Calu3 (cell line): ENCODE measurements at regions not wholly inside any gene's neighbourhood (a gene's known extent, or its start where the extent isn't known, plus 50 kb on each side); places are given as distances from the start of the nearest gene placed in this dataset.

Source experiments
- BruUV-seq: library from RNA; stranded (reverse); fragments of 400-500 nt; replicated peaks from 2 replicates; lab custom pipeline; 2021; lab: Mats Ljungman, UMichigan
- CTCF ChIA-PET: fragments of 300-600 bp; sonication (Branson Sonifier 250); formaldehyde crosslinking; loops from one replicate; lab custom pipeline; 2022; ENCODE audit warnings: antibody characterized with exemption; lab: Charles Lee
- DNase-seq: peaks from one replicate; pipeline ENCODE4 v3.0.0; 2022
- H3K27ac Mint-ChIP-seq: one replicate; pipeline ENCODE4 v1.8.0; 2022; ENCODE audit warnings: mixed read lengths; ENCODE audit not compliant: unreplicated experiment
- H3K27me3 Mint-ChIP-seq: one replicate; pipeline ENCODE4 v1.8.0; 2022; ENCODE audit warnings: mixed read lengths; ENCODE audit not compliant: unreplicated experiment
- H3K36me3 Mint-ChIP-seq: one replicate; pipeline ENCODE4 v1.8.0; 2022; ENCODE audit warnings: mild to moderate bottlenecking, moderate library complexity, mixed read lengths; ENCODE audit not compliant: insufficient read depth, unreplicated experiment
- H3K4me1 Mint-ChIP-seq: one replicate; pipeline ENCODE4 v1.8.0; 2022; ENCODE audit warnings: mild to moderate bottlenecking, low read depth, mixed read lengths; ENCODE audit not compliant: unreplicated experiment
- H3K4me3 Mint-ChIP-seq: one replicate; pipeline ENCODE4 v1.8.0; 2022; ENCODE audit warnings: mild to moderate bottlenecking, low read depth, moderate library complexity, mixed read lengths; ENCODE audit not compliant: unreplicated experiment
- H3K9me3 Mint-ChIP-seq: one replicate; pipeline ENCODE4 v1.8.0; 2022; ENCODE audit warnings: low read depth, mixed read lengths; ENCODE audit not compliant: unreplicated experiment
- intact Hi-C: fragments of 100-400 bp; cut with micrococcal nuclease; formaldehyde crosslinking; loops from one replicate; pipeline ENCODE4 v1.10.0; 2022; ENCODE audit not compliant: unreplicated experiment
- TF ChIP-seq, protein P1 (sequence below): fragments of 200-600 bp; IDR thresholded peaks from one replicate; pipeline ENCODE4 v1.8.0; 2022; ENCODE audit warnings: antibody characterized with exemption; ENCODE audit not compliant: unreplicated experiment

- no TSS peak for BruUV-seq
- intact Hi-C loops = no loop called here
- Mint-ChIP-seq H3K9me3 (peaks cover 7% of the 10 kb centered on the region), H3K27me3 (no peaks in the 10 kb centered on the region), H3K4me1 (no peaks in the 10 kb centered on the region), H3K4me3 (no peak overlapping the region), H3K36me3 (no peaks in the 10 kb centered on the region), H3K27ac (no peak overlapping the region)
- CTCF ChIA-PET = no interaction called here
- DNase-seq = no peak
- TF ChIP-seq, protein P1, sequence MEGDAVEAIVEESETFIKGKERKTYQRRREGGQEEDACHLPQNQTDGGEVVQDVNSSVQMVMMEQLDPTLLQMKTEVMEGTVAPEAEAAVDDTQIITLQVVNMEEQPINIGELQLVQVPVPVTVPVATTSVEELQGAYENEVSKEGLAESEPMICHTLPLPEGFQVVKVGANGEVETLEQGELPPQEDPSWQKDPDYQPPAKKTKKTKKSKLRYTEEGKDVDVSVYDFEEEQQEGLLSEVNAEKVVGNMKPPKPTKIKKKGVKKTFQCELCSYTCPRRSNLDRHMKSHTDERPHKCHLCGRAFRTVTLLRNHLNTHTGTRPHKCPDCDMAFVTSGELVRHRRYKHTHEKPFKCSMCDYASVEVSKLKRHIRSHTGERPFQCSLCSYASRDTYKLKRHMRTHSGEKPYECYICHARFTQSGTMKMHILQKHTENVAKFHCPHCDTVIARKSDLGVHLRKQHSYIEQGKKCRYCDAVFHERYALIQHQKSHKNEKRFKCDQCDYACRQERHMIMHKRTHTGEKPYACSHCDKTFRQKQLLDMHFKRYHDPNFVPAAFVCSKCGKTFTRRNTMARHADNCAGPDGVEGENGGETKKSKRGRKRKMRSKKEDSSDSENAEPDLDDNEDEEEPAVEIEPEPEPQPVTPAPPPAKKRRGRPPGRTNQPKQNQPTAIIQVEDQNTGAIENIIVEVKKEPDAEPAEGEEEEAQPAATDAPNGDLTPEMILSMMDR = no peak
Measured at GRCh38 chr1:217150366-217150765, 427.1 kb upstream of the ESRRG start.

- CTCF ChIA-PET = no interaction called here
- no peaks in the 10 kb centered on the region for H3K27me3 Mint-ChIP-seq
- no peak overlapping the region for H3K4me3 Mint-ChIP-seq
- no peaks in the 10 kb centered on the region for H3K4me1 Mint-ChIP-seq
- H3K36me3 Mint-ChIP-seq = no peaks in the 10 kb centered on the region
- no TSS peak for BruUV-seq
- H3K9me3 Mint-ChIP-seq = peaks cover 7% of the 10 kb centered on the region
- no peak for DNase-seq
- TF ChIP-seq, protein P1 = no peak
- intact Hi-C loops = no loop called here
- H3K27ac Mint-ChIP-seq = no peak overlapping the region
Measured at GRCh38 chr1:217149791-217150190, 426.6 kb upstream of the ESRRG start.

DNA sequence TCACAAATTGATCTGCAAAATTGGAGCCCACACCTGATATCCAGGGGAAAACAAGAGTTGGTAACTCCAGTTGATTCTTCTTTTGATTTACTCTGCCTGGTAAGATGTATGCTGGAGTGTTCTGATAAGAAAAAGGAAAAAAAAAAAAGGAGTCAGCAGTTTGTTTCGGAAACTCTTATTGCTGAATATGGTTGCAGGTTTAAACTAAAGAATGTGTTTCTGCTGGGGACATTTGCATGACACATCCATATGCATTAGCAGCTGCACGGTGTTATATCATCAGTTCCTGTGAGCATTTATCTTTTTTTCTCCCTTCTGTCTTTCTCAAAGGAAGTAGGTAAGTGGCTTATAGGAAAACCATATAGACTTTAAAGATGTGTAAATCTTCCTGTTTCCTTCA is 418.5 kb upstream of the ESRRG start:
- no peak overlapping the region for H3K4me3 Mint-ChIP-seq
- TF ChIP-seq, protein P1 = no peak
- no TSS peak for BruUV-seq
- DNase-seq = no peak
- H3K27me3 Mint-ChIP-seq = no peaks in the 10 kb centered on the region
- no peaks in the 10 kb centered on the region for H3K36me3 Mint-ChIP-seq
- no peak overlapping the region for H3K27ac Mint-ChIP-seq
- intact Hi-C loops = no loop called here
- CTCF ChIA-PET = no interaction called here
- no peaks in the 10 kb centered on the region for H3K4me1 Mint-ChIP-seq
- H3K9me3 Mint-ChIP-seq = peaks cover 5% of the 10 kb centered on the region

DNA sequence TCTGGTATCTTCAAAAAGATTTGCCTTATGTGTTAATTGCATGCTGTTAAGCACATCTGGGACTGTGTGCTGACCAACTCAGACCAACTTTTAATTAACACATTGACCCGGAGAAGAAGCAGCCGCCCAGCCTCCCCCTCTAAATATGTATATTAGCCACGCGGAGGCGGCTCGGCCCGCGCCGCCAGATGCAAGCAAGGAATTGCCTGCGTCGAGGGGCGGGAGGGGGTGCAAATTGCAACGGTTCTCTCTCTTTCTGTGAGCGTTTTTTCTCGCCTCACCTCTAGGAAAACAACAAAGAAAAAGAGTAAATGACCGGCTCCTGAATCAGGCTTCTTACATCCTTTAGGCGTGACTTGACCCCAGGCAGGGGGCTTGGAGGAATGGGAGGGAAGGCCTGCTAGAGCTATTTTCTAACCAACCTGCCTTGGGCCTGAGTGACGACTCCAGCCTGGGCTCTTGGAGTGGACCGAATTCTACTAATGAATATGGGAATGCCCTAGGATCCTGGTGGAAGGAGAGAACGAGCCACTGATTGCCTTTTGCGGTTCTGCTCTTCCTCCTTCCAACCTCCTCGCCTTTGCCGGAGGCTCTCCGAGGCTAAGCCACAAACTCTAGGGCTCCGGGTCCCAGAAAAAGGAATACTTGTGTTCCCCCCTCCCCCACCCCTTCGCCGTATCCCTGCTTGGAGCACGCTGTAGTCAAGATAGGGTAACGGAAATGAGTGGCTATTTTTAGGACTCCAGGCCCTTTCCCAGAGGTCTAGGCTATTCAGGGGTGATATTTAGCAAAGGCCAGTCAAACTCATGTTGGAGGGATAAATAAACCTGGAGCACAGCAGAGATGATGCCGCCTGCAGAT is 417.0 kb upstream of the ESRRG start:
- CTCF ChIA-PET = interaction anchor here (0.6 kb wide), 1 partner anchor 311 kb away, joined by 4 read pairs; no protein-coding TSS in a partner anchor
- TF ChIP-seq, protein P1 = no peak
- BruUV-seq = no TSS peak
- no peak for DNase-seq
- H3K4me3 Mint-ChIP-seq = no peak overlapping the region
- H3K36me3 Mint-ChIP-seq = peaks cover 9% of the 10 kb centered on the region
- peaks cover 5% of the 10 kb centered on the region for H3K9me3 Mint-ChIP-seq
- H3K27me3 Mint-ChIP-seq = peaks cover 9% of the 10 kb centered on the region
- intact Hi-C loops = no loop called here
- H3K4me1 Mint-ChIP-seq = no peaks in the 10 kb centered on the region
- H3K27ac Mint-ChIP-seq = no peak overlapping the region
